COLO668 (cell line): ENCODE measurements at regions not wholly inside any gene's neighbourhood (a gene's known extent, or its start where the extent isn't known, plus 50 kb on each side); places are given as distances from the start of the nearest gene placed in this dataset.
A peak's percentile ranks its signal among the peaks of the same experiment; 100 is the strongest.

ENCODE experiments used
- DNase-seq: peaks from one replicate; lab custom pipeline; 2025; ENCODE audit not compliant: unreplicated experiment; lab: John Stamatoyannopoulos, UW

DNA sequence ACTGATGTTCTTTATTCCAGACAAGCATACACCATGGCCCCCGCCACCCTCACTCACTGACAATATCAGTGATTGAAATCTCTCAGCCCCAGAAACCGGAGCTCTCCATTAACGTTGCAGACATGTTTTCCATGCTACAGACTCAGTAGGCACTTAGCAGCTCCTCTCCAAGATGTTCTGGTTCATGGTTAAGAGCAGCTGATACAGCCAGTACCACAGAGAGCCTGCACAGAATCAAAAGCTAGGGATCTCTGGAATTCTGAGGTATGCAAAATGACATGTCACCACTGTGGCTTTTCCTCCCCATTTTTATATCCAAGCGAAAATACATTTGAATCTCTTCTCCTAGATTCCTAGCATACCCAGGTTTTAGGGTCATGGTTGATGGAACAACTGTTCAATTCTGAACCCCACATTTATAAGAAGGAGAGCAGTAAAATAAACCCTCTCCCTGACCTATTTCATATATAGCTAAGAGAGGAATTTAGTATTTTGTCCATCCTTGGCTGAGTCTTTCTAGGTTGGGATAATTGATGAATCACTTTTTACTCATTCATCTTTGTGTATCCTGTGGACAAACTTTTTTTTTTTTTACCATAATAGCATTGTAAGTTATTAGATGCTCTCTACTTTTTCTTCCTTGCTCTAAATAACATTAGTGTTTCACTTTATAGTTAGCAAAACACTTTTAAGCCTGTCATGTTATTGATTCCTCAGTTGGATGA lies 488.4 kb upstream of the PIK3C3 start:
- no peak for DNase-seq

DNA sequence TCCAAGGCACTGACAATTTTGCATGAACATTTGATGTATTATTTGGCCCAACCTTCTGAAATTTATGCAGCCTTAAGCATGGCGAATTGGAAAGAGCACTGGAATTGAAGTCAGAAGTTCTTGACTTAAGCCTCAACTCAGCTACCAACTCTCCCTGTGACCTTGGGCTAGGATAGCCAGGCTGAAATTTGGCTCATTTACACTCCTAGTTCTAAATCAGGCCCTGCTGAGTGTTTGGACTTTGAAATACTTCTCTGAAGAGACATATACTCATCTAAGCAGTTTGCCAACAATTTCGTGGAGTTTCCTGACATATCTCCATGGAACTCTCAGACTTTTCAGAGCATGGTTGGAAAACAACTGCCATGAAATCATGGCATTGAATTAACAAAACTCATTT lies 489.6 kb upstream of the PIK3C3 start:
- DNase-seq: no peak

DNA sequence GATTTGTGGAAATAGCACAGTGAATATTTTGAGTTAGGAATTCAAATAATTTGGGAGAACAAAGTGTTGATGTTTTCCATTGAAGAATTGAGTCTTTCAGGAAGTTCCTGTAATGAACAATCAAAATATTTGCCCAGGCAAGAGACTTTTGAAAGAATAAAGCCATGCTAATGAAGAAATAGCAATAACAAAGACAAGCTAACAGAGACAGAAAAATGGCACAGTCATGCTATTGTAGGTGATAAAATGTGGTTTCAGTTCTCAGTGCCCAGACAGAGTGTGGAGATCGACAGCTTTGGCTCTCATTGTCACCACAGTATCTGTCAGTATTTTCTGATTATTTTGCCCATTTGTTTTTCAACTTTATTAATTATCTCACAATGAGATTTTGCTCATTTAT lies 490.8 kb upstream of the PIK3C3 start:
- no peak for DNase-seq

DNA sequence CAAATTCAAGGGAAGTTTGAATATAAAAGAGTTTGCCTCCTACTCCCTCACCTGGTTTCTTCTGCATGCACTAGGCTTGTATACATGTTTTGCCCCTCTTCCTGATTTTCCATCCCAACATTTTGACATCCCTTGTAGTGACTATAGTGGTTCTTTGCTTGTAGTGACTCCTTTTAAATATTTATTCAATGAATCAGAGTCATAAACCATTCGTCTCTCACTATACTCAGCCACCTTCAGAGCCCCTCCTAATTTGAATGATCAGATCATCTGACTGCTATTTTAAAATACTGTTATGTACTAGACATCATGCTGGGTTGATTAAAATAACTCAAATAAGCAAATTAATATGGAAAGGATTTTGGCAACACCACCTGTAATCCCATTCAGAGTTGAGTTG lies 492.1 kb upstream of the PIK3C3 start:
- DNase-seq: no peak

DNA sequence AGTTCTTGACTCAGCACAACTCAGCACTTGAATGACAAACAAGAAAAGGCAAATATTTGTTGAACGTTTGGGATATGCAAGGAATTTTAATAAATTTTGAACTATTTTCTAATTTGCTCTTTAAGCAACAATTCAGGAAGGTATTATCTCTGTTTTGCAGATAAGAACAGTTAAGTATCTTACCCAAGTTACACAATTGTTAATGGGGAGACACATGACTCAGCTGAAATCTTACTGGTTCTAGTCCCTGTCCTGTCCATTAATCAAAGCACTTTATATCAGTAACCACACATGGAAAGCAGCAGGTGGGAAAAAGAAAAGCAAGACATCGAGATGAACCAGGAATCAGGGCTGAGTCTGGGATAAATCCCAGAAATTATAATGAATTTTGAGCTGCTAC lies 493.9 kb upstream of the PIK3C3 start:
- no peak for DNase-seq

DNA sequence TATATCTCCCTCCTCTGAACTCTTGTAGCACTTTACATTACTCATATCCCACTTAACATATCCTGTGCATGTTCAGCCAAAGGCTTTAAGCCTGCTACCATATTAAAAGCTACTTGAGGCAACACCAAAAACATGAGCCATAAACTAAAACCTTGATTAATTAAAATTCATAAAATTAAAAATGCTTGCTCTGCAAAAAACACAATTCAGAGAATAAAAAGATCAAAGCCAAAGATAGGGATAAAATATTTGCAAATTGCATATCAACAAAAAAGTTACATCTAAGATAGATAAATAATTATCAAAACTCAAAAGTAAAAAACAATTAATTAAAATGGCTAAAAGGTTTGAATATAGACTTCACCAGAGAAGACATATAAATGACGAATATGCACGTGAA lies 495.4 kb upstream of the PIK3C3 start:
- no peak for DNase-seq

DNA sequence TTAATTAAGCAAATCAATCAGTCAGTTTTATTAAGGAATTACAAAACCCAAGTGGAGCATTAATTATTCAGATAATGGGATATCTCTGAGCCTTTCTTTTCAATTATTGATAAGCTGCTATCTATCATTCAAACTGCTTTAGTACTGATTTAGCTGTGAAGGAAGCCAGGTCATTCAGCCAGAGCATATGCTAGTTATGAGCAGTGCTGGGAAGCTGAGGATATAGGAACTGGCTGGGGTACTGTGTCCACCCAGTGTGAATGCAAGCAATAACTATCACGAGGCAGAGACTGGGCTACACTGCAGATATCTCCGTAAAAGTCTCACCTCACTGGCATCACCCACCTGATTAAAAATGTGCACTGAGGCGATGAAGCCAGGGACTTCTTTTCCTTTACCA lies 496.7 kb upstream of the PIK3C3 start:
- no peak for DNase-seq

DNA sequence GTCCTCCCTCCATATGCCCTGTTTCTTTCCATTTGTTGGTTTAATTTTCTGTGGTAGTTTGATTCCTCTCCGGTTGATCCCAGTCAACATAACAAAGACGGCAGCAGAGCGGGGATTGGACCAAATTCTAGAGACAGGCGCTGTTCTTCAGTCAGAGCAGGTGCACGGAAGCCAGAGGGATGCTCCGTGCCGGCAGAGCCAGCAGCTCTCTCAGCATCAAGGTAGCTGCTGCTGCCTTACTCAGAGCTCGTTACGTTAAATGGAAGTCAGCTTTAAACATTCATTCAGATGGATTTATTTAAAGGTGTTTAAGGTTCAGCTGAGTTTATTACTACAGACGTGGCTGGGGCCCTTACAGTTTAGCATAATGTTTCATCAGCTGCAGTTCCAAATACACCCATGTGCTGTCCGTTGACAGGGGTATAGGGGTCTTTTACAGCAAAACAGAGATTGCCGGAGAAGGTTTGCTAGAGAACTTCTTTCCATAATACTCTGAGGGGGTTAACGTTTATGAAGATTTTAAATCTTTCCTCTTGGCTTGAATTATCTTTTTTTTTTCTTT lies 497.2 kb upstream of the PIK3C3 start:
- no peak for DNase-seq

DNA sequence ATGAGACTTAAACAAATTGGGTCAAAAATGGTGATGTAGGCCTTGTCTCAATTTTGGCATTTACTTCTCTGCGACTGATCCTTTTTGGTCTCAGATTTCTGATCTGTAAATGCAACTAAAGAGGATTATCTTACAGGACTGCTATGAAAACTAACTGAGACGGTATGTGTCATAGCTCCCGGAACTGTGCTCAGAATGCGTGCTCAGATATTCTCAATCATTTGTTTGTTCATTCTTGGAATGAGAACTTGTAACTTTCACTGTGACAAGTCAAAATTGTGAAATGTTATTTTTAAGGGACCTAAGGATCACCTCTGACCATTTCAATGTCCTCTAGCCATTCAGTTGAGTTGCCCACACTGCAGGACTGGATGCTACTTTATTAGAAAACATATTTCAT lies 498.2 kb upstream of the PIK3C3 start:
- DNase-seq: no peak

DNA sequence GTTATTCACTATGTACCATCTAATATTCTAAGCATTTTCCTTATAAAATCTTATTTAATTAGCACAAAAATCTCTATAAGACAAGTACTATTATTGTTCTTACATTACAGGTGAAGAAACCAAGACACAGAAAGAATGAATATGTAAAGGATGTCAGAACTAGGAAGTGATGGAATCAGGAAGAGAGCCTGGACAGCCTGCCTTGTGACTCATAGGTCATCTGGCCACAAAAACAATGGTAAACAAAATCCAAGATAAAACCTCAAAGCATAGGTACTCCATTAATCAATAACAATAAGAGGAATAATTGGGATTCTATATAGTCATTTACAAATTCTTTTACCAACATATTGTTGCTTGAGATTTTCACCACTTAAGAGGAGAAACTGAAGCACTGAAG lies 505.4 kb upstream of the PIK3C3 start:
- DNase-seq: no peak

DNA sequence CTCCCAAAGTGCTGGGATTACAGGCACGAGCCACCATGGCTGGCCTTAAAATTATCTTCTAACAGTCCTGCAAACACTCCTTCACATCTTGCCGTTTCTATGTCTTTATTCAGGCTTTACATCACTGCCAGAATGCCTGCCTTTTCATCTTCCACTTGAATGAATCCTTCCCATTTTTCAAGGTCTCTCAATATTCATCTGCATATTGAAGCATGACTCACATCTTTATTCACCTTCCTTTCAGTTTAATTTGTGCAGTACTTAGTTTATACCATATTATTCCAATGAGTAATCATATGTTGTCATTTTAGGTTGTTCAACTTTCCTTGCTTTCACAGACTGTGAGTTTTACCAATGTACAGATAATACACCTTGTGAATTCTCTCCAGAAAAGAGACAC lies 510.1 kb upstream of the PIK3C3 start:
- DNase-seq: no peak

DNA sequence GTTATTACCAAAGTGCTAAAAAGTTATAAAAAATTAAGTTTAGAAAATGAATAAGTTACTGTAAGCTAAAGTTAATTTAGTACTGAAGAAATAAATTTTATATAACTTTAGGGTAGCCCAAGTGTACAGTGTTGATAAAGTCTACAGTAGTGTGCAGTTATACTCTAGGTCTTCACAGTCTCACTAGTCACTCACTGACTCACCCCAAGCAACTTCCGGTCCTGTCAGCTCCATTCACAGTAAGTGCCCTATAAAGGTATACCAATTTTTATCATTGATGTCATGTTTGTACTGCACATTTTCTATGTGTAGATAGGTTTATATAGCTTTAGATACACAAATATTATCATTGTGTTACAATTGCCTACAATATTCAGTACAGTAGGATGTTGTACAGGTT lies 518.3 kb upstream of the PIK3C3 start:
- no peak for DNase-seq

DNA sequence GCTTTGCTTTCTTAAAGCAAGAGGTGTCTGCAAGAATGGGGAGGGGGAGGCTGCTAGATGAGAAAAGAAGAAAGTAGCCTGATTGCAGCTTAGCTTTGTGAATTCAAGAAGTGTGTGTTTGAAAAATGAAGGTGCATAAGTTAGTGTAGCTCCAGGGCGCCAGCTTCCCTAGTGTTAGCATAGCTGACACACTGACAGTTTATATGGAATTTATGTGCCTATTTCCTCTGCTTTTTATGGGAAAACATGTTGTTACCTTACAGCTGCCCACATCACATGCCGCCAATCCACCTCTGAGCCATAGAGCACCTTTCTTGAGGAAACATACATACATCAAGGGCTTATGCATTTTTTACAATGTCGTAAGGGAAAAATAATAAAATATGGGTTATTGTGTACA lies 536.4 kb upstream of the PIK3C3 start:
- DNase-seq: no peak

DNA sequence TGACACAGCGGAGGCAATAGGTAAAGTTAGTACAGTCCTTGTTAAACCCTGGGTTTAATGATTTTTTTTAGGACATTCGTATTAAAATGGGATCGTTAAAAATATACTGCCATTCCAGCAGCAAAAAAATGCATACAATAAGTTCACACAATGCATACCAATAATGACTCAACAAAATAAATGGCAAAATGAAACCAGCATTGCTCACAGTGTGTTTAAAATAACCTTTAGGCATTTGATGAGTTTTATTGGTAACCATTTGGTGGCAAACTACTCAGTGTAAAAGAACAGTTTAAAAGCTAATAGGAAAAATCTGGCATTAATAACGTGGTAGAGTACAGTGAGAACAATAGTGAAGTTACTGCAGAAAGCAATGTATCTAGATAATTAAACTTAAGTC lies 539.0 kb upstream of the PIK3C3 start:
- no peak for DNase-seq

DNA sequence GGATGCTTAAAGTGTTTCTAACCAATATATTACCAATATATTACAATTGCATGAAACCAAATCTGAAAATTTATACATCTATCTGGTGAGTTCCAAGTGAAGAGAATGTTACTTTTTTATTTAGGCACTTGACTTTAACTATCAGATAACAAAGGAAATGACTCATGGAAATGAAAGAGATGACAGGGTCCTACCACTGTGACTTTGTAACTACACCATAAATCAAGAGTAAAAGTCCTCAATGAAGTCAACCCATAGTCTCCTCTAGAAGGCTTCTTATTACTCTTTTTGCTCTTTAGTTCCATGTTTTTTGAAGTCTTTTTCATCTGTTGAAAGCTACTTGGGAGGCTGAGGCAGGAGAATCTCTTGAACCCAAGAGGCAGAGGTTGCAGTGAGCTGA lies 545.0 kb upstream of the PIK3C3 start:
- no peak for DNase-seq

DNA sequence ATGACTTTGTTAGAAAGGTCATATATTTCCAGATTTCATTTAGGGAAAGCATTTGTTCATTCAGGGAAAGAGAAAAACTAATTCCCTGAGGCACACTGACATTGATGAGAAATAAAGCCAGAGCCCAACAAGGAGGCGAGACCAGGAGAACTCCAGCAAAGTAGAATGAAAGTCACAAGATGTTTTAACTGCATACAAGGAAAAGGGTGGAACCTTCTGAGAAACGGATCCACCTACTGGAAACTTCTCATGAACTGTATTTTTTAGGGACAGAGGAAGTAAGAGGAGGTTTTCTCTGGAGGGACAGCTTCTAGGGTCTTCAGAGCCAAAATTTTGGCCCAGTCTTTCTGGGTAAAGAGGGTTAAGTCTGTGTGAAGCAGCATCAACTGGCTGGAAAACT lies 548.2 kb upstream of the PIK3C3 start:
- no peak for DNase-seq

DNA sequence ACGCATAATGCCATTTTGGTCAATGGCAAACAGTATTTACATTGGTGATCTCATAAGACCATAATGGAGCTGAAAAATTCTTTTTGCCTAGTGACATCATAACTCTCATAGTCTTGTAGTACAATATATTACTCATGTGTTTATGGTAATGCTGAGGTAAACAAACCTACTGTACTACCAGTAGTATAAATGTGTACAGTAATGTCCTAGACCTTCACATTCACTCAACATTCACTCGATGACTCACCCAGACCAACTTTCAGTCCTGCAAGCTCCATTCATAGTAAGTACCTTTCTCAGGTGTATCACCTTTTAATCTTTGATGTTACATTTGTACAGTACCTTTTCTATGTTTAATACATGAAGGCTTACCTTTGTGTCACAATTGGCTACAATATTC lies 558.2 kb upstream of the PIK3C3 start:
- no peak for DNase-seq

DNA sequence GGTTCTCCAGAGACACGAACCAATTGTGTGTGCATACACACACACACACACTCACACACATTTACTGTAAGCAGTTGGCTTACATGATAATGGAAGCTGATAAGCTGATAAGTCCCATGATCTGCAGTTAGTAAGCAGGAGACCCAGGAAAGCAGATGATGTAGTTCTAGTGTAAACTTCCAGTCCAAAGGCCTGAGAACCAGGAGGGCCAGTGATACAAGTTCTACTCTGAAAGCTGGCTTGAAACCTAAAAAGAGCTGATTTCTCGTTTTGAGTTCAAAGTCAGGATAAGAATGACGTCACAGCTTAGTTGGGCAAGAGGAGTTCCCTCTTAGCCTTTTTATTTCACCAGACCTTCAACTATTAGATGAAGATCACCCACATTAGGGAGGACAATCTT lies 558.8 kb upstream of the PIK3C3 start:
- DNase-seq: no peak

DNA sequence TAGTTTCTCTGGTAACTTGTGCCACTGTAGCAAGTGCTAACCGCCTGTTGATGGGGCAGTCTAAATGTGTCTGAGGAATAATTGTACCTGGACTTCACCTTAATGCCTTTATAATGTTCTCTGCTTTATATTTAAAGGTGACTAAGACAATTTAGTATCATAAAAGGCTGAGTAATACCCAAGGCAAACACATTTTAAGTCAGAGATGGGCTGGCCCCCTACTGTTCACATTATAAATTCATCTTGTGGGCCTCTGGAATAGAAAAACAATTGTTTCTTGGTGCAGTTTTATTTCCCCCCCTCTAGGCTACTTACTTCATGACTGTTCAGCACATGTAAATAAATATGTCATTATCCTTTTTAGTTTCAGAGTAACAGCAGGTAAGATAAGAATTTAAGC lies 559.3 kb upstream of the PIK3C3 start:
- no peak for DNase-seq

DNA sequence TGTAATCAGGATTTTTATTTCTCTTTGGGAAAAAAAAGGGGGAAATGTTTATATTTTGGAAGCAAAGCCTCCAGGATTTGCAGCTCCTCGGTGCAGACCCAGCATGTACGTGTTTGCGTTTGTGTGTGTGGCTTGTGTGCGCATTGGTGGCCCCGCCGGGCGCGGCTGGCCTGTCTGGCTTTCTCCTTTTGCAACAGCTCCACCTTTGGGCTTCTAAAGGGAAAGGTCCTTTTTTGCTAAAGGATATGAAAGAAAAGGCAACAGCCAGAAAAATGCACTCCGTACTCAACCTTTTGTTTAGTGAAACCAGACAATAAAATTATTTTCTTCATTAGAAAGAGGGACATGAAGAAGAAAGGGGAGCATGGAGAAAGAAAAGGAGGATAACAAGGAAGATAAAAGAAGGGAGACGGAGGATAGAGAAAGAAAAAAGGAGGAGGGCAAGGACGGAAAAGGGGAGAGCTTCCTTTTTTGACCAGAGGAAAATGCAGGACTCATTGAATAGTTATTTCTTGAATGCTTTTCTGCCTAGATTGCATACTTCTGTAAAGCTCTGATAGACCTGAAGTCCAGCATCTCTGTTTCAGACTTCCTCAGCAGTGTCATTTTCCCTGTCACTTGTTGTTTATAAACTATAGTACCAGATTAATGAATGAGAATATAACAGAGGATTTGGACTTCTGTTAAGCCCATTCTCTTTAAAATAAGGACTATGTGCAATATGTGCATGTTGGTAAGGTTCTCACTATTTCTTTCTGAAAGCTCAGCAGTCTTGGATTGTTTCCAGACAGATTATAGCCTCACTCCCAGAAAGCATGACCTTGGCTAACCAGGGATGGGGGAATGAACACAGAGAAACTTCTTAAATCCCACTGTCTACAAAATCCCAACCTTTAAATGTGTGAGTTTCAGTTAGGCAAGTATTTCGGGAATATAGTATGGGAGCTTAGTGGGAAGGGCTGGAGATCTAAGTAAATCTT lies 563.1 kb upstream of the PIK3C3 start:
- peak; percentile 53 for DNase-seq

DNA sequence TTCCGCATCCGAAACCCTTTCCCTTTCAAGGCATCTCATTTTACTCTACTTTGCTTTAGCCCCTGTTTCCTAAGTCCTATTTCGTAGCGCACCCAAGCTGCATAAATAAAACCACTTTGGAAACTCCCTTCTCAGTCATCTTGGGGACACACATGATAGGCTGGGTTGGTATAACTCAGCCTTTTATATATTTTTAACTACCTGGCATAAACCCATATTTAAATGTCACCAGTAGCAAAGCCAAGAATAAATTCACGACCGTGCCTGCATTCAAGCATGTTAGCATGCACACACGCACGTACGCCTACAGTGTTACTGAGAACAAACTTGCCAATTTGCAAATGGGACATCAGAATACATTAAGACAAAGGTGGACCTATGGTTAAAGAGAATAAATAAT lies 564.7 kb upstream of the PIK3C3 start:
- no peak for DNase-seq

DNA sequence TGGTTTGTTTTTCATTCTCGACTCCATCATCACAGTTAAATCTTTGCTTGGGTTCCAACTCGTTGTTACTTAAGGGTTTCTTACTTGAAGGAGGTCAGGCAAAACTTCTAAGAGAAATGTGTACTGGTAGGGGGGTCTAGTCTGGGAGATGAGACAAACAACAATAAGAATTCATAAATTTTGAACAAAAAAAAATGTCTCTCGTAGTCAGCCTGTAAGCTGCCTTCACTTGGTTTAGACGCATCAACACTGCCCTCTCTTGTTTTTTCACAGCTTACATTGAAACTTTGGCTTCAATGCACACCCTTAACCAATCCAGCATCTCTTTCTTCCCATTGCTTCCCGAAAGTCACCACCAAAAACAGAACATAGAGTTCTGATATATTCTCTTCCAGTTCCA lies 576.4 kb upstream of the PIK3C3 start:
- DNase-seq: no peak
